ENCODE measurements at regions not wholly inside any gene's neighbourhood (a gene's known extent, or its start where the extent isn't known, plus 50 kb on each side); places are given as distances from the start of the nearest gene placed in this dataset.

DNA sequence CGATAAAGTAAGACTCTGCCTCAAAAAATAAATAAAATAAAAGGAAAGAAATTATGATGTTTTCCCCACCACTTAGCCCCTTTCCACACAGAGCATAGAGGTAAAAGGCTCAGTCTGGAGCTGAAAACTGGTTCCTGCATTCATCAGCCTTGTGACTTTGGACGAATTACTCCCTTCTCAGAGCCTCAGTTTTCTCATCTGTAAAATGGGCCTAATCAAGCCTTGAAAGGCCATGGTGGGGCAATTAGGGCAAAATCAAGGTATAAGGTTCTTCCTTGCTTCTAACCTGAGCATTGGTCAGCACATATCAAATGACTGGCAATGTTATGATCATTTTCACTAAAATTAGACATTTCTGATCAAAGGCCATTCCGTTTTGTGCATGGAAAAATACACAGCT, 417.7 kb downstream of the MN1 start:
- TF ChIP-seq, protein P1, sequence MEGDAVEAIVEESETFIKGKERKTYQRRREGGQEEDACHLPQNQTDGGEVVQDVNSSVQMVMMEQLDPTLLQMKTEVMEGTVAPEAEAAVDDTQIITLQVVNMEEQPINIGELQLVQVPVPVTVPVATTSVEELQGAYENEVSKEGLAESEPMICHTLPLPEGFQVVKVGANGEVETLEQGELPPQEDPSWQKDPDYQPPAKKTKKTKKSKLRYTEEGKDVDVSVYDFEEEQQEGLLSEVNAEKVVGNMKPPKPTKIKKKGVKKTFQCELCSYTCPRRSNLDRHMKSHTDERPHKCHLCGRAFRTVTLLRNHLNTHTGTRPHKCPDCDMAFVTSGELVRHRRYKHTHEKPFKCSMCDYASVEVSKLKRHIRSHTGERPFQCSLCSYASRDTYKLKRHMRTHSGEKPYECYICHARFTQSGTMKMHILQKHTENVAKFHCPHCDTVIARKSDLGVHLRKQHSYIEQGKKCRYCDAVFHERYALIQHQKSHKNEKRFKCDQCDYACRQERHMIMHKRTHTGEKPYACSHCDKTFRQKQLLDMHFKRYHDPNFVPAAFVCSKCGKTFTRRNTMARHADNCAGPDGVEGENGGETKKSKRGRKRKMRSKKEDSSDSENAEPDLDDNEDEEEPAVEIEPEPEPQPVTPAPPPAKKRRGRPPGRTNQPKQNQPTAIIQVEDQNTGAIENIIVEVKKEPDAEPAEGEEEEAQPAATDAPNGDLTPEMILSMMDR (IDR thresholded peaks at IDR 0.05), result no peak
- TF ChIP-seq POLR2A (IDR thresholded peaks at IDR 0.05), result no peak

All from vagina (tissue), 2 donors.